DND-41 (cell line): ENCODE measurements at regions not wholly inside any gene's neighbourhood (a gene's known extent, or its start where the extent isn't known, plus 50 kb on each side); places are given as distances from the start of the nearest gene placed in this dataset.

Experiments
- EZH2 ChIP-seq: IDR thresholded peaks from 3 replicates; pipeline ENCODE4 v1.6.1; 2012; ENCODE audit warnings: borderline replicate concordance, low read depth, mild to moderate bottlenecking, moderate library complexity, low read length, inconsistent platforms; ENCODE audit not compliant: severe bottlenecking
- TF ChIP-seq, protein P1 (sequence below): IDR thresholded peaks from 2 replicates; pipeline ENCODE4 v1.5.1; 2012; ENCODE audit warnings: borderline replicate concordance, low read length, moderate library complexity, mild to moderate bottlenecking; ENCODE audit not compliant: poor library complexity, severe bottlenecking; ENCODE audit errors: extremely low read depth

DNA sequence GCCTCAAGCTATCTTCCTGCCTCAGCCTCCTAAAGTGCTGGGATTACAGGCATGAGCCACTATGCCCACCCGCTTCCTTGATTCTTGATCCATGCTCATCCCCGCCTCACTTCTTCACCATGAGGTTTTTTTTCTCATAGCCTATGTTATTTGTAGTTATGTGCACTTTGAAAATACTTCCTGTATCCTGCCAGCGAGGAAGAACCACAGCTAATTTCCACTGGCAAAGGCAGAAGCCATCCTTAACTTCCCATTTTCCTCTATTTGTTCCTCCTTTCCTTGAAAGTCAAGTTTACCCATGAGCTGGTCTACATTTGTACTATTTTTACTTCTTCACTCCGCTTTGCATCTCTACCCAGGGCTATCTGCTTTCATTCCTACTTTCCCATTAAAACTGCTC is 189.7 kb upstream of the ZFHX3 start:
- TF ChIP-seq, protein P1, sequence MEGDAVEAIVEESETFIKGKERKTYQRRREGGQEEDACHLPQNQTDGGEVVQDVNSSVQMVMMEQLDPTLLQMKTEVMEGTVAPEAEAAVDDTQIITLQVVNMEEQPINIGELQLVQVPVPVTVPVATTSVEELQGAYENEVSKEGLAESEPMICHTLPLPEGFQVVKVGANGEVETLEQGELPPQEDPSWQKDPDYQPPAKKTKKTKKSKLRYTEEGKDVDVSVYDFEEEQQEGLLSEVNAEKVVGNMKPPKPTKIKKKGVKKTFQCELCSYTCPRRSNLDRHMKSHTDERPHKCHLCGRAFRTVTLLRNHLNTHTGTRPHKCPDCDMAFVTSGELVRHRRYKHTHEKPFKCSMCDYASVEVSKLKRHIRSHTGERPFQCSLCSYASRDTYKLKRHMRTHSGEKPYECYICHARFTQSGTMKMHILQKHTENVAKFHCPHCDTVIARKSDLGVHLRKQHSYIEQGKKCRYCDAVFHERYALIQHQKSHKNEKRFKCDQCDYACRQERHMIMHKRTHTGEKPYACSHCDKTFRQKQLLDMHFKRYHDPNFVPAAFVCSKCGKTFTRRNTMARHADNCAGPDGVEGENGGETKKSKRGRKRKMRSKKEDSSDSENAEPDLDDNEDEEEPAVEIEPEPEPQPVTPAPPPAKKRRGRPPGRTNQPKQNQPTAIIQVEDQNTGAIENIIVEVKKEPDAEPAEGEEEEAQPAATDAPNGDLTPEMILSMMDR, result no peak
- TF ChIP-seq EZH2, result no peak
